ENCODE measurements at regions not wholly inside any gene's neighbourhood (a gene's known extent, or its start where the extent isn't known, plus 50 kb on each side); places are given as distances from the start of the nearest gene placed in this dataset.

GRCh38 chr18:29749704-29750103 lies 1292.8 kb downstream of the DSC3 start:
- H3K27me3 ChIP-seq: no peaks in the 10 kb centered on the region
- ATAC-seq (no peak), DNase-seq (no peak)
- TF ChIP-seq CTCF (IDR thresholded peaks at IDR 0.05): no peak
- no peak for TF ChIP-seq POLR2A (IDR thresholded peaks at IDR 0.05)
- WGBS, 4 donors: 83 to 94% (median 90%) methylated on average over 1 of the region's 1 CpG
- H3K4me1 ChIP-seq: no peaks in the 10 kb centered on the region
- H3K4me3 ChIP-seq: no peak overlapping the region
- intact Hi-C loops (cut with DNase I): no loop called here
- no peaks in the 10 kb centered on the region for H3K36me3 ChIP-seq
- H3K27ac ChIP-seq: no peak overlapping the region
- H3K9me3 ChIP-seq: no peaks in the 10 kb centered on the region

GRCh38 chr18:29741461-29741860 lies 1301.1 kb downstream of the DSC3 start:
- H3K9me3 ChIP-seq: no peaks in the 10 kb centered on the region
- no peak overlapping the region for H3K4me3 ChIP-seq
- TF ChIP-seq POLR2A (IDR thresholded peaks at IDR 0.05): no peak
- no peak for TF ChIP-seq CTCF (IDR thresholded peaks at IDR 0.05)
- ATAC-seq (no peak), DNase-seq (no peak)
- H3K4me1 ChIP-seq: no peaks in the 10 kb centered on the region
- intact Hi-C loops (cut with DNase I): no loop called here
- 77 to 89% (median 83%) methylated on average over 1 of the region's 1 CpG for WGBS, 4 donors
- no peak overlapping the region for H3K27ac ChIP-seq
- no peaks in the 10 kb centered on the region for H3K36me3 ChIP-seq
- no peaks in the 10 kb centered on the region for H3K27me3 ChIP-seq

- Histone ChIP-seq H3K27ac (no peak overlapping the region), H3K27me3 (no peaks in the 10 kb centered on the region), H3K4me1 (no peaks in the 10 kb centered on the region), H3K4me3 (no peak overlapping the region), H3K36me3 (no peaks in the 10 kb centered on the region), H3K9me3 (peaks cover 0 to 9% (median 0%) of the 10 kb centered on the region in 12 donors)
- TF ChIP-seq CTCF (IDR thresholded peaks at IDR 0.05) (no peak), POLR2A (IDR thresholded peaks at IDR 0.05) (no peak)
- ATAC-seq (no peak), DNase-seq (no peak)
- WGBS, 4 donors: 90 to 96% (median 91%) methylated on average over 4 of the region's 4 CpGs
- intact Hi-C loops (cut with DNase I): no loop called here
Observed at GRCh38 chr18:29737620-29738019, 1304.9 kb downstream of the DSC3 start.

- H3K27me3 ChIP-seq: no peaks in the 10 kb centered on the region
- H3K27ac ChIP-seq: no peak overlapping the region
- no peaks in the 10 kb centered on the region for H3K4me1 ChIP-seq
- WGBS, 4 donors: 54 to 71% (median 61%) methylated on average over 1 to 3 of the region's 3 CpGs
- H3K36me3 ChIP-seq: no peaks in the 10 kb centered on the region
- intact Hi-C loops (cut with DNase I): no loop called here
- DNase-seq (no peak), ATAC-seq (no peak)
- no peak overlapping the region for H3K4me3 ChIP-seq
- peaks cover 0 to 9% (median 0%) of the 10 kb centered on the region in 12 donors for H3K9me3 ChIP-seq
- TF ChIP-seq POLR2A (IDR thresholded peaks at IDR 0.05) (no peak), CTCF (IDR thresholded peaks at IDR 0.05) (no peak)
Observed at GRCh38 chr18:29737190-29737589, 1305.4 kb downstream of the DSC3 start.

Measured in heart left ventricle (tissue), 16 donors.